ENCODE measurements at regions not wholly inside any gene's neighbourhood (a gene's known extent, or its start where the extent isn't known, plus 50 kb on each side); places are given as distances from the start of the nearest gene placed in this dataset.
A peak's percentile ranks its signal among the peaks of the same experiment; 100 is the strongest.
"Not testable (repeated sequence)": the region's sequence is repeated elsewhere in the genome, so short reads cannot be mapped to it uniquely, and the experiment has no call there.

- no peak for DNase-seq (ENCODE audit: low spot score)
Observed at GRCh38 chr1:101370488-101370887, 133.7 kb downstream of the S1PR1 start.

GRCh38 chr1:101371259-101371658 lies 134.4 kb downstream of the S1PR1 start:
- DNase-seq (ENCODE audit: low spot score) = peak; percentile 31

GRCh38 chr1:101373570-101373969 lies 136.8 kb downstream of the S1PR1 start:
- DNase-seq (ENCODE audit: low spot score) = no peak

GRCh38 chr1:101375448-101375847 lies 138.6 kb downstream of the S1PR1 start:
- not testable (repeated sequence) for DNase-seq (ENCODE audit: low spot score)

- no peak for DNase-seq (ENCODE audit: low spot score)
Observed at GRCh38 chr1:101376121-101377083, 139.6 kb downstream of the S1PR1 start.

- DNase-seq (ENCODE audit: low spot score) = no peak
Observed at GRCh38 chr1:101377084-101377835, 140.4 kb downstream of the S1PR1 start.

GRCh38 chr1:101379037-101379436 lies 142.2 kb downstream of the S1PR1 start:
- no peak for DNase-seq (ENCODE audit: low spot score)

- no peak for DNase-seq (ENCODE audit: low spot score)
Observed at GRCh38 chr1:101379950-101380349, 143.1 kb downstream of the S1PR1 start.

GRCh38 chr1:101382135-101382534 lies 145.3 kb downstream of the S1PR1 start:
- DNase-seq (ENCODE audit: low spot score) = no peak

GRCh38 chr1:101388904-101389546 lies 152.2 kb downstream of the S1PR1 start:
- no peak for DNase-seq (ENCODE audit: low spot score)

- DNase-seq (ENCODE audit: low spot score) = no peak
Observed at GRCh38 chr1:101389547-101389929, 152.7 kb downstream of the S1PR1 start.

GRCh38 chr1:101392552-101392951 lies 155.7 kb downstream of the S1PR1 start:
- no peak for DNase-seq (ENCODE audit: low spot score)

- DNase-seq (ENCODE audit: low spot score) = no peak
Observed at GRCh38 chr1:101394041-101394440, 157.2 kb downstream of the S1PR1 start.

GRCh38 chr1:101399222-101399621 lies 162.4 kb downstream of the S1PR1 start:
- DNase-seq (ENCODE audit: low spot score) = no peak

GRCh38 chr1:101406271-101406670 lies 169.5 kb downstream of the S1PR1 start:
- no peak for DNase-seq (ENCODE audit: low spot score)

- DNase-seq (ENCODE audit: low spot score) = no peak
Observed at GRCh38 chr1:101406681-101407080, 169.9 kb downstream of the S1PR1 start.

GRCh38 chr1:101407505-101408211 lies 170.8 kb downstream of the S1PR1 start:
- no peak for DNase-seq (ENCODE audit: low spot score)

GRCh38 chr1:101408212-101409042 lies 171.6 kb downstream of the S1PR1 start:
- no peak for DNase-seq (ENCODE audit: low spot score)

GRCh38 chr1:101409102-101409501 lies 172.3 kb downstream of the S1PR1 start:
- no peak for DNase-seq (ENCODE audit: low spot score)

GRCh38 chr1:101410048-101410878 lies 173.4 kb downstream of the S1PR1 start:
- no peak for DNase-seq (ENCODE audit: low spot score)

All from GM03348 (cell line).